Uterus (tissue), 2 donors: ENCODE measurements at regions not wholly inside any gene's neighbourhood (a gene's known extent, or its start where the extent isn't known, plus 50 kb on each side); places are given as distances from the start of the nearest gene placed in this dataset.

Experiments
- POLR2A ChIP-seq, 2 donors: fragments of 450-650 bp; IDR thresholded peaks; one replicate each; pipeline ENCODE4 v1.6.1; 2016; ENCODE audit warnings: antibody characterized with exemption in 2 of 2, mild to moderate bottlenecking in 1 of 2, moderate library complexity in 1 of 2
- TF ChIP-seq, protein P1 (sequence below), 4 experiments: fragments of 200-600 bp in 2 of 4; fragments of 450-650 bp in 2 of 4; sonication (generic) in 2 of 4; IDR thresholded peaks; one replicate each; pipeline ENCODE4 v1.5.1; 2016 to 2019; ENCODE audit warnings: antibody characterized with exemption in 4 of 4, mild to moderate bottlenecking in 2 of 4, moderate library complexity in 1 of 4

DNA sequence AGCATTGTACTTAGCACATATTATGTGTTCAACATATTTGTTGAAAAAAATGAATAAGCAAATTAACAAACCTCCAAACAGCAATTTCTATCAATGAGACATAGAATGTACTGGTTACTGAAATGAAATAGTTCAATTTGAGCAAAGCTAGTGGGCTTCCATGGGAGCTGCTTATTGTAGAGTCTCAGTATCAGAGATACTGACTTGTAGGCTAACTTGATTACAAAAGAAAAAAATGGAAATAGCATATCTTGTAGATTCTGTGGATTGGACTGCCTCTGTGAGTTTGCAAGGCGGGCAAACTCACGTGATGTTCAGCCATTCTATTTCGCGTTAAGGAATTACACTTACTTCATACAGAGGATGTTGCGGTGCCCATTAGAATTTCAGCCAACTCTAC, 222.1 kb upstream of the JADE1 start:
- TF ChIP-seq, protein P1, sequence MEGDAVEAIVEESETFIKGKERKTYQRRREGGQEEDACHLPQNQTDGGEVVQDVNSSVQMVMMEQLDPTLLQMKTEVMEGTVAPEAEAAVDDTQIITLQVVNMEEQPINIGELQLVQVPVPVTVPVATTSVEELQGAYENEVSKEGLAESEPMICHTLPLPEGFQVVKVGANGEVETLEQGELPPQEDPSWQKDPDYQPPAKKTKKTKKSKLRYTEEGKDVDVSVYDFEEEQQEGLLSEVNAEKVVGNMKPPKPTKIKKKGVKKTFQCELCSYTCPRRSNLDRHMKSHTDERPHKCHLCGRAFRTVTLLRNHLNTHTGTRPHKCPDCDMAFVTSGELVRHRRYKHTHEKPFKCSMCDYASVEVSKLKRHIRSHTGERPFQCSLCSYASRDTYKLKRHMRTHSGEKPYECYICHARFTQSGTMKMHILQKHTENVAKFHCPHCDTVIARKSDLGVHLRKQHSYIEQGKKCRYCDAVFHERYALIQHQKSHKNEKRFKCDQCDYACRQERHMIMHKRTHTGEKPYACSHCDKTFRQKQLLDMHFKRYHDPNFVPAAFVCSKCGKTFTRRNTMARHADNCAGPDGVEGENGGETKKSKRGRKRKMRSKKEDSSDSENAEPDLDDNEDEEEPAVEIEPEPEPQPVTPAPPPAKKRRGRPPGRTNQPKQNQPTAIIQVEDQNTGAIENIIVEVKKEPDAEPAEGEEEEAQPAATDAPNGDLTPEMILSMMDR (IDR thresholded peaks at IDR 0.05): no peak
- TF ChIP-seq POLR2A (IDR thresholded peaks at IDR 0.05): no peak
